Memory B cell (primary cell): ENCODE measurements at regions not wholly inside any gene's neighbourhood (a gene's known extent, or its start where the extent isn't known, plus 50 kb on each side); places are given as distances from the start of the nearest gene placed in this dataset.

Experiments used
- ATAC-seq: fragments of 150-1000 bp; cut with Tn5 transposase; 2 replicates; pipeline ENCODE4 v1.10.0; 2021; ENCODE audit warnings: low read depth, mild to moderate bottlenecking, moderate library complexity
- DNase-seq, 2 donors: peaks; one replicate each; pipeline ENCODE4 v3.0.0; 2022; ENCODE audit warnings: low spot score in 2 of 2
- H3K27ac Mint-ChIP-seq: one replicate; pipeline ENCODE4 v1.8.0; 2022; ENCODE audit warnings: mild to moderate bottlenecking, moderate library complexity, mixed read lengths
- H3K27me3 Mint-ChIP-seq: one replicate; pipeline ENCODE4 v1.8.0; 2022; ENCODE audit warnings: mixed read lengths
- H3K36me3 Mint-ChIP-seq: one replicate; pipeline ENCODE4 v1.8.0; 2022; ENCODE audit warnings: mild to moderate bottlenecking, mixed read lengths
- H3K4me1 Mint-ChIP-seq: one replicate; pipeline ENCODE4 v1.8.0; 2022; ENCODE audit warnings: mixed read lengths
- H3K4me3 Mint-ChIP-seq: one replicate; pipeline ENCODE4 v1.8.0; 2022; ENCODE audit warnings: mild to moderate bottlenecking, moderate library complexity, mixed read lengths
- H3K9me3 Mint-ChIP-seq: one replicate; pipeline ENCODE4 v1.8.0; 2022; ENCODE audit warnings: mixed read lengths

- H3K4me1 Mint-ChIP-seq: peaks cover 24% of the 10 kb centered on the region
- no peaks in the 10 kb centered on the region for H3K36me3 Mint-ChIP-seq
- H3K27me3 Mint-ChIP-seq: peaks cover 2% of the 10 kb centered on the region
- peak in 1 of 2 donors; percentile 29 for DNase-seq
- H3K4me3 Mint-ChIP-seq: peak overlapping the region; percentile 67
- peaks cover 2% of the 10 kb centered on the region for H3K9me3 Mint-ChIP-seq
- ATAC-seq: peak; percentile 94
- H3K27ac Mint-ChIP-seq: peak overlapping the region; percentile 51
These were observed 55.6 kb upstream of the CCSER1 start for GRCh38 chr4:90071289-90072235.

GRCh38 chr4:90074322-90074886 lies 52.8 kb upstream of the CCSER1 start:
- no peak for ATAC-seq
- H3K36me3 Mint-ChIP-seq: no peaks in the 10 kb centered on the region
- no peak overlapping the region for H3K27ac Mint-ChIP-seq
- no peaks in the 10 kb centered on the region for H3K9me3 Mint-ChIP-seq
- DNase-seq: no peak
- peaks cover 21% of the 10 kb centered on the region for H3K4me1 Mint-ChIP-seq
- no peak overlapping the region for H3K4me3 Mint-ChIP-seq
- H3K27me3 Mint-ChIP-seq: no peaks in the 10 kb centered on the region
